GM23338 (cell line): ENCODE measurements at regions not wholly inside any gene's neighbourhood (a gene's known extent, or its start where the extent isn't known, plus 50 kb on each side); places are given as distances from the start of the nearest gene placed in this dataset.

Experiments used
- ATAC-seq: fragments of 200-7000 bp; cut with Tn5 transposase; 3 replicates; pipeline ENCODE4 v1.9.1; 2020
- DNase-seq: peaks from one replicate; pipeline ENCODE4 v3.0.0-alpha.2; 2015; ENCODE audit warnings: low spot score
- H2AFZ ChIP-seq: fragments of 200-600 bp; sonication (generic); 2 replicates; pipeline ENCODE4 v1.8.0; 2016; ENCODE audit warnings: antibody characterized with exemption, mild to moderate bottlenecking, moderate library complexity
- H3F3A ChIP-seq: fragments of 200-600 bp; sonication (generic); replicated peaks from 2 replicates; pipeline ENCODE4 v1.8.0; 2017; ENCODE audit warnings: antibody characterized with exemption, mixed run types, low read depth
- H3K27ac ChIP-seq: fragments of 200-600 bp; sonication (generic); 2 replicates; pipeline ENCODE4 v1.6.1; 2016; ENCODE audit warnings: low read depth
- H3K27me3 ChIP-seq: fragments of 200-600 bp; sonication (generic); 2 replicates; pipeline ENCODE4 v1.8.0; 2016; ENCODE audit warnings: mild to moderate bottlenecking, mixed run types, moderate library complexity; ENCODE audit not compliant: insufficient read depth
- H3K36me3 ChIP-seq: fragments of 200-600 bp; sonication (generic); 2 replicates; pipeline ENCODE4 v1.8.0; 2016; ENCODE audit warnings: mild to moderate bottlenecking; ENCODE audit not compliant: insufficient read depth
- H3K4me1 ChIP-seq: fragments of 200-600 bp; sonication (generic); 2 replicates; pipeline ENCODE4 v1.8.0; 2016; ENCODE audit warnings: mild to moderate bottlenecking, moderate library complexity; ENCODE audit not compliant: insufficient read depth
- H3K4me2 ChIP-seq: fragments of 200-600 bp; sonication (generic); 2 replicates; pipeline ENCODE4 v1.7.1; 2017; ENCODE audit warnings: mixed run types
- H3K4me3 ChIP-seq: fragments of 200-600 bp; sonication (generic); 2 replicates; pipeline ENCODE4 v1.6.1; 2016; ENCODE audit warnings: mixed run types
- H3K79me2 ChIP-seq: fragments of 200-600 bp; sonication (generic); replicated peaks from 2 replicates; pipeline ENCODE4 v1.8.0; 2017; ENCODE audit warnings: mild to moderate bottlenecking; ENCODE audit not compliant: insufficient read depth
- H3K9me2 ChIP-seq: fragments of 200-600 bp; sonication (generic); 2 replicates; pipeline ENCODE4 v1.8.0; 2017; ENCODE audit not compliant: insufficient read depth
- H4K20me1 ChIP-seq: fragments of 200-600 bp; sonication (generic); replicated peaks from 2 replicates; pipeline ENCODE4 v1.8.0; 2017; ENCODE audit warnings: mild to moderate bottlenecking; ENCODE audit not compliant: insufficient read depth
- H3K27ac Mint-ChIP-seq: 2 replicates; pipeline ENCODE4 v1.8.0; 2020; ENCODE audit warnings: inconsistent platforms, mild to moderate bottlenecking, moderate library complexity, mixed read lengths
- H3K27me3 Mint-ChIP-seq: 3 replicates; pipeline ENCODE4 v1.8.0; 2022; ENCODE audit warnings: low read depth, mild to moderate bottlenecking, moderate library complexity, mixed read lengths, inconsistent platforms; ENCODE audit not compliant: insufficient read depth, poor library complexity
- H3K36me3 Mint-ChIP-seq: 3 replicates; pipeline ENCODE4 v1.8.0; 2021; ENCODE audit warnings: low read depth, mild to moderate bottlenecking, inconsistent platforms, moderate library complexity, mixed read lengths
- H3K4me1 Mint-ChIP-seq: 3 replicates; pipeline ENCODE4 v1.8.0; 2020; ENCODE audit warnings: mild to moderate bottlenecking, inconsistent platforms, mixed read lengths
- H3K4me3 Mint-ChIP-seq: 3 replicates; pipeline ENCODE4 v1.8.0; 2021; ENCODE audit warnings: moderate library complexity, mild to moderate bottlenecking, inconsistent platforms, mixed read lengths
- H3K9me3 Mint-ChIP-seq: 3 replicates; pipeline ENCODE4 v1.8.0; 2020; ENCODE audit warnings: moderate library complexity, mild to moderate bottlenecking, inconsistent platforms, mixed read lengths
- JUNB ChIP-seq: IDR thresholded peaks from one replicate; pipeline ENCODE4 v1.6.1; 2016; ENCODE audit warnings: antibody characterized with exemption; ENCODE audit not compliant: unreplicated experiment
- NANOG ChIP-seq: IDR thresholded peaks from 2 replicates; pipeline ENCODE4 v1.6.1; 2016; ENCODE audit warnings: antibody characterized with exemption, borderline replicate concordance
- ZNF331 ChIP-seq: fragments of 250-450 bp; sonication (Bioruptor Pico); IDR thresholded peaks from 2 replicates; pipeline ENCODE4 v1.5.0; 2020; ENCODE audit warnings: low read depth, mild to moderate bottlenecking, moderate library complexity
- TF ChIP-seq, protein P1 (sequence below): IDR thresholded peaks from 2 replicates; pipeline ENCODE4 v1.6.1; 2016; ENCODE audit warnings: antibody characterized with exemption
- TF ChIP-seq, protein P2 (sequence below), 2 experiments: fragments of 200-600 bp in 1 of 2; sonication (generic) in 1 of 2; conservative IDR thresholded peaks; 2 replicates each; pipeline versions ENCODE4 v1.5.1 to v1.6.1; 2016 to 2017; ENCODE audit warnings: antibody characterized with exemption in 2 of 2, low read depth in 2 of 2, mild to moderate bottlenecking in 2 of 2, moderate library complexity in 1 of 2
- TF ChIP-seq, protein P3 (sequence below): IDR thresholded peaks from one replicate; pipeline ENCODE4 v1.6.1; 2018; ENCODE audit warnings: antibody characterized with exemption; ENCODE audit not compliant: unreplicated experiment

DNA sequence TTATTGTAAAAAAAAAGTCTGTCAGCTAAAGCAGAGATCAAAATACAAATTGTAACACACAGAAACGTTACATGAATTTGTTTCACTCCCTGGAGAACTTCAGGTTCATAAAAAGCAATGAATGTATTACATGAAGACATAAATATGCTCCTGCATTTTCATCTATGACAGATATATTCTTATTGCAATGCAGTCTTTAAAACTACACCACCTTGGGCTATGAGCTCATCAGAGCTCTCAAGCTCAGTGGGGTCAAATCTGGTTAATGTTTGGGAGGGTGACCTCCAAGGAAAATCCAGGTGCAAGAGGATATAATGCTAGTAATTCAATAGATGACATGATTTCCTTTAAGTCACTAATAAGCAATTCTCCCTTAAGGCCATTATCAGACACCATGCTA, 606.8 kb downstream of the EPHA3 start:
- Mint-ChIP-seq H3K27ac (no peak overlapping the region), H3K9me3 (peaks cover 2% of the 10 kb centered on the region; the same call in 1 of the 3 replicates), H3K4me1 (no peaks in the 10 kb centered on the region), H3K4me3 (no peak overlapping the region), H3K27me3 (no peaks in the 10 kb centered on the region), H3K36me3 (no peaks in the 10 kb centered on the region)
- Histone ChIP-seq H4K20me1 (no peaks in the 10 kb centered on the region), H3K4me1 (no peaks in the 10 kb centered on the region), H3K27ac (no peak overlapping the region), H3K27me3 (no peaks in the 10 kb centered on the region), H3K36me3 (no peaks in the 10 kb centered on the region), H3K79me2 (no peaks in the 10 kb centered on the region), H3F3A (no peaks in the 10 kb centered on the region), H3K4me2 (no peak overlapping the region), H3K4me3 (no peak overlapping the region), H2AFZ (no peak overlapping the region), H3K9me2 (no peaks in the 10 kb centered on the region)
- ATAC-seq: no peak
- TF ChIP-seq NANOG: no peak
- TF ChIP-seq, protein P1, sequence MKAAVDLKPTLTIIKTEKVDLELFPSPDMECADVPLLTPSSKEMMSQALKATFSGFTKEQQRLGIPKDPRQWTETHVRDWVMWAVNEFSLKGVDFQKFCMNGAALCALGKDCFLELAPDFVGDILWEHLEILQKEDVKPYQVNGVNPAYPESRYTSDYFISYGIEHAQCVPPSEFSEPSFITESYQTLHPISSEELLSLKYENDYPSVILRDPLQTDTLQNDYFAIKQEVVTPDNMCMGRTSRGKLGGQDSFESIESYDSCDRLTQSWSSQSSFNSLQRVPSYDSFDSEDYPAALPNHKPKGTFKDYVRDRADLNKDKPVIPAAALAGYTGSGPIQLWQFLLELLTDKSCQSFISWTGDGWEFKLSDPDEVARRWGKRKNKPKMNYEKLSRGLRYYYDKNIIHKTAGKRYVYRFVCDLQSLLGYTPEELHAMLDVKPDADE: no peak
- DNase-seq: no peak

DNA sequence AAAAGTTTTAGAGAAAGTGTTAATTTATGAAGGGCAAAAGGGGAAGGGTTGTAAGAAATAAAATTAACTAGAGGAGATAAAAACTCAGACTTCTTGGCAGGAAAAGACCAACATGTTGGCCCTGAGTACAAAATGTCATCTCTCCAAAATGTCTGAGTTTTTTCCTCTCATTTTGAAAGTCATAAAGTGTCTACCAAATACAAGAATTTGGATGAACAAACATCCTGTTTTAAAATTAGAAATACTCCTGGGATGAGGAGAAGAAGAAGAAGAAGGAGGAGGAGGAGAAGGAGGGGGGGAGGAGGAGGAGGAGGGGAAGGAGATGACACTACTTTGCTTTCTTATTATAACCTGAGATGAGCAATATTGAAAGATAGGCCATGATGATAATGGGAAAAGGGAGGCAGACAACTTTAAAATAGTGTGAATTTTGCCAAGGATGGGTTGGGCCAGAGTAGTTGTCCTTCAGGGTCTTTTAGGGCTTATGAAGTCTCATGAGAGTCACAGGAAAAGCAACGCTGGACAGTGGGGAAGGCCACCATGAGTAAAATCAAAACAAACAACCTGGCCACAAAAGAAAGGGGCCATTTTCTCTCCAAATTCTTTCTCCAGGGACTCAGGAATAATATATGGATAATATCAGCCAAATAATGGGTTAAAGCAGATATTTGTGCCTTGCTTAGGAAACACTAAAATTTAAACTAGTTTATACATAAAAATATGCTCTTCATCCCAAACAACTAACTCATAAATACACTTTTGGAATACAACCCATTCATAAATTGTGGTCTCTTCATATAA, 632.9 kb downstream of the EPHA3 start:
- Histone ChIP-seq H3K27me3 (no peaks in the 10 kb centered on the region), H2AFZ (no peak overlapping the region), H3K79me2 (no peaks in the 10 kb centered on the region), H3K36me3 (no peaks in the 10 kb centered on the region), H3F3A (no peaks in the 10 kb centered on the region), H3K27ac (no peak overlapping the region), H3K4me3 (no peak overlapping the region), H3K4me2 (no peak overlapping the region), H4K20me1 (no peaks in the 10 kb centered on the region), H3K4me1 (peaks cover 24% of the 10 kb centered on the region), H3K9me2 (no peaks in the 10 kb centered on the region)
- peaks cover 18% of the 10 kb centered on the region for H3K4me1 Mint-ChIP-seq
- H3K27ac Mint-ChIP-seq: no peak overlapping the region; the same call in 1 of the 2 replicates
- no peak overlapping the region for H3K4me3 Mint-ChIP-seq
- ATAC-seq (no peak), DNase-seq (no peak)
- H3K27me3 Mint-ChIP-seq: no peaks in the 10 kb centered on the region
- no peaks in the 10 kb centered on the region for H3K36me3 Mint-ChIP-seq
- H3K9me3 Mint-ChIP-seq: no peaks in the 10 kb centered on the region
- TF ChIP-seq NANOG (no peak), ZNF331 (no peak)

DNA sequence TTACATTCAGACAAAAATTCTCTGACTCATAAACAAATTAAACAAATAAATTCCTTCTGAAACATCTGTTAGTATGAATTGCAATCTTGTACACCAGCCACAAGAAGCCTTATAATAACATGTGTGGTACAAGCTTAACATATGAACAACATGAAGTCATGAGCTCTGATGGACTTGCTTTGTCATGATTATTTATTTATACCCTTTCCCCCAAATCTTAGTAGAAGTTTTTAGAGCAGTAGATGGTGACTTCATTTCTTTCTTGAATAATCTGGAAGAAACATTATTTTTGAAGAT, 633.4 kb downstream of the EPHA3 start:
- no peak for DNase-seq
- no peak overlapping the region for H3K27ac ChIP-seq
- H3K4me1 Mint-ChIP-seq: peaks cover 17% of the 10 kb centered on the region
- H3K9me3 Mint-ChIP-seq: no peaks in the 10 kb centered on the region
- no peak overlapping the region for H3K27ac Mint-ChIP-seq
- no peak for TF ChIP-seq JUNB
- no peak overlapping the region for H3K4me3 ChIP-seq
- H3K36me3 ChIP-seq: no peaks in the 10 kb centered on the region
- peaks cover 21% of the 10 kb centered on the region for H3K4me1 ChIP-seq
- H3K36me3 Mint-ChIP-seq: no peaks in the 10 kb centered on the region
- H2AFZ ChIP-seq: no peak overlapping the region
- H3K27me3 ChIP-seq: no peaks in the 10 kb centered on the region
- ATAC-seq: no peak
- no peaks in the 10 kb centered on the region for H3K27me3 Mint-ChIP-seq
- no peaks in the 10 kb centered on the region for H3F3A ChIP-seq
- no peak overlapping the region for H3K4me3 Mint-ChIP-seq
- H3K79me2 ChIP-seq: no peaks in the 10 kb centered on the region
- no peaks in the 10 kb centered on the region for H3K9me2 ChIP-seq
- H3K4me2 ChIP-seq: no peak overlapping the region
- no peaks in the 10 kb centered on the region for H4K20me1 ChIP-seq

DNA sequence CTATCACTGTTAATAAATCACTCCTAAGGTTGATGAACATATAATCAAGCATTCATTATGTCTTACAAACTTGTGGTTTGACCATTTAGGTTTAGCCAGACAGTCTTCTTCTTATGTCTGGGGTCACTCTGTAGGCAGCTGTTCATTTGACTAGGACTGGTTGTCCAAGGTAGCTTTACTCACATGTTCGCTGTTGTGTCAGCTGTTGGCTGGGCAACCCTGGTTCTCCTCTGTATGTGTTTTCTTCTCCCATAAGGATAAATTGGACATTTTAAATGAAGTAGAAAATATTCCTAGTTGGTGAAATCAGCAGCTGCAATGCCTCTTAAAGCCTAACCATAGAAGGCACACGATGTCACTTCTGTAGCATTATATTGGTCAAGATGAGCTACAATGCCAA, 635.1 kb downstream of the EPHA3 start:
- Histone ChIP-seq H3K79me2 (no peaks in the 10 kb centered on the region), H3K4me2 (no peak overlapping the region), H3F3A (no peaks in the 10 kb centered on the region), H3K27me3 (no peaks in the 10 kb centered on the region), H2AFZ (no peak overlapping the region), H3K36me3 (no peaks in the 10 kb centered on the region), H3K9me2 (no peaks in the 10 kb centered on the region), H4K20me1 (no peaks in the 10 kb centered on the region), H3K27ac (no peak overlapping the region), H3K4me1 (peaks cover 4% of the 10 kb centered on the region; the same call in 1 of the 2 replicates), H3K4me3 (no peak overlapping the region)
- H3K9me3 Mint-ChIP-seq: no peaks in the 10 kb centered on the region; the same call in 2 of the 3 replicates
- H3K4me1 Mint-ChIP-seq: peaks cover 8% of the 10 kb centered on the region
- ATAC-seq (no peak), DNase-seq (no peak)
- no peak overlapping the region for H3K4me3 Mint-ChIP-seq
- H3K27me3 Mint-ChIP-seq: no peaks in the 10 kb centered on the region
- H3K27ac Mint-ChIP-seq: no peak overlapping the region
- TF ChIP-seq, protein P2, sequence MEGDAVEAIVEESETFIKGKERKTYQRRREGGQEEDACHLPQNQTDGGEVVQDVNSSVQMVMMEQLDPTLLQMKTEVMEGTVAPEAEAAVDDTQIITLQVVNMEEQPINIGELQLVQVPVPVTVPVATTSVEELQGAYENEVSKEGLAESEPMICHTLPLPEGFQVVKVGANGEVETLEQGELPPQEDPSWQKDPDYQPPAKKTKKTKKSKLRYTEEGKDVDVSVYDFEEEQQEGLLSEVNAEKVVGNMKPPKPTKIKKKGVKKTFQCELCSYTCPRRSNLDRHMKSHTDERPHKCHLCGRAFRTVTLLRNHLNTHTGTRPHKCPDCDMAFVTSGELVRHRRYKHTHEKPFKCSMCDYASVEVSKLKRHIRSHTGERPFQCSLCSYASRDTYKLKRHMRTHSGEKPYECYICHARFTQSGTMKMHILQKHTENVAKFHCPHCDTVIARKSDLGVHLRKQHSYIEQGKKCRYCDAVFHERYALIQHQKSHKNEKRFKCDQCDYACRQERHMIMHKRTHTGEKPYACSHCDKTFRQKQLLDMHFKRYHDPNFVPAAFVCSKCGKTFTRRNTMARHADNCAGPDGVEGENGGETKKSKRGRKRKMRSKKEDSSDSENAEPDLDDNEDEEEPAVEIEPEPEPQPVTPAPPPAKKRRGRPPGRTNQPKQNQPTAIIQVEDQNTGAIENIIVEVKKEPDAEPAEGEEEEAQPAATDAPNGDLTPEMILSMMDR (conservative IDR thresholded peaks at IDR 0.05; ENCODE audit: low read depth in 2 of 2): no peak
- TF ChIP-seq, protein P3, sequence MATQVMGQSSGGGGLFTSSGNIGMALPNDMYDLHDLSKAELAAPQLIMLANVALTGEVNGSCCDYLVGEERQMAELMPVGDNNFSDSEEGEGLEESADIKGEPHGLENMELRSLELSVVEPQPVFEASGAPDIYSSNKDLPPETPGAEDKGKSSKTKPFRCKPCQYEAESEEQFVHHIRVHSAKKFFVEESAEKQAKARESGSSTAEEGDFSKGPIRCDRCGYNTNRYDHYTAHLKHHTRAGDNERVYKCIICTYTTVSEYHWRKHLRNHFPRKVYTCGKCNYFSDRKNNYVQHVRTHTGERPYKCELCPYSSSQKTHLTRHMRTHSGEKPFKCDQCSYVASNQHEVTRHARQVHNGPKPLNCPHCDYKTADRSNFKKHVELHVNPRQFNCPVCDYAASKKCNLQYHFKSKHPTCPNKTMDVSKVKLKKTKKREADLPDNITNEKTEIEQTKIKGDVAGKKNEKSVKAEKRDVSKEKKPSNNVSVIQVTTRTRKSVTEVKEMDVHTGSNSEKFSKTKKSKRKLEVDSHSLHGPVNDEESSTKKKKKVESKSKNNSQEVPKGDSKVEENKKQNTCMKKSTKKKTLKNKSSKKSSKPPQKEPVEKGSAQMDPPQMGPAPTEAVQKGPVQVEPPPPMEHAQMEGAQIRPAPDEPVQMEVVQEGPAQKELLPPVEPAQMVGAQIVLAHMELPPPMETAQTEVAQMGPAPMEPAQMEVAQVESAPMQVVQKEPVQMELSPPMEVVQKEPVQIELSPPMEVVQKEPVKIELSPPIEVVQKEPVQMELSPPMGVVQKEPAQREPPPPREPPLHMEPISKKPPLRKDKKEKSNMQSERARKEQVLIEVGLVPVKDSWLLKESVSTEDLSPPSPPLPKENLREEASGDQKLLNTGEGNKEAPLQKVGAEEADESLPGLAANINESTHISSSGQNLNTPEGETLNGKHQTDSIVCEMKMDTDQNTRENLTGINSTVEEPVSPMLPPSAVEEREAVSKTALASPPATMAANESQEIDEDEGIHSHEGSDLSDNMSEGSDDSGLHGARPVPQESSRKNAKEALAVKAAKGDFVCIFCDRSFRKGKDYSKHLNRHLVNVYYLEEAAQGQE: no peak
- H3K36me3 Mint-ChIP-seq: no peaks in the 10 kb centered on the region
